ENCODE measurements at regions not wholly inside any gene's neighbourhood (a gene's known extent, or its start where the extent isn't known, plus 50 kb on each side); places are given as distances from the start of the nearest gene placed in this dataset.

DNA sequence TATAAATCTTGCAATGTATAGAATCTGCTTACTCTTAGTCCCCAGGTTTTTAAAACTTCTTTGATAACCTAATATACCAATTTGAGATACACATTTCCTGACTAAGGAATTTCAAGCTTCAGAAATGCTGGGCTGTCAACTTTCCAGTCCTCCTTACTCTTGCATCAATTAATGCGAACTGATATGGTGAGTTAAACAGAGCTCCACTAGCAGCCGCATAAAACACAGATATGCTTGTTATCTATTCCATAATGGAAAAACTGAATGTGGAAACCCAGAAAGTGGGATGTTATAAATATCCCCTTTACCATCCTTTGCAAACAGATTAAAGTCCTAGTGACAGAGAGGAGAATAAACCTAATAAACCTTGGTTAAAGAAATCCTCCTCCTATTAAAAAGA is 1913.7 kb downstream of the STIM2 start:
- TF ChIP-seq, protein P1, sequence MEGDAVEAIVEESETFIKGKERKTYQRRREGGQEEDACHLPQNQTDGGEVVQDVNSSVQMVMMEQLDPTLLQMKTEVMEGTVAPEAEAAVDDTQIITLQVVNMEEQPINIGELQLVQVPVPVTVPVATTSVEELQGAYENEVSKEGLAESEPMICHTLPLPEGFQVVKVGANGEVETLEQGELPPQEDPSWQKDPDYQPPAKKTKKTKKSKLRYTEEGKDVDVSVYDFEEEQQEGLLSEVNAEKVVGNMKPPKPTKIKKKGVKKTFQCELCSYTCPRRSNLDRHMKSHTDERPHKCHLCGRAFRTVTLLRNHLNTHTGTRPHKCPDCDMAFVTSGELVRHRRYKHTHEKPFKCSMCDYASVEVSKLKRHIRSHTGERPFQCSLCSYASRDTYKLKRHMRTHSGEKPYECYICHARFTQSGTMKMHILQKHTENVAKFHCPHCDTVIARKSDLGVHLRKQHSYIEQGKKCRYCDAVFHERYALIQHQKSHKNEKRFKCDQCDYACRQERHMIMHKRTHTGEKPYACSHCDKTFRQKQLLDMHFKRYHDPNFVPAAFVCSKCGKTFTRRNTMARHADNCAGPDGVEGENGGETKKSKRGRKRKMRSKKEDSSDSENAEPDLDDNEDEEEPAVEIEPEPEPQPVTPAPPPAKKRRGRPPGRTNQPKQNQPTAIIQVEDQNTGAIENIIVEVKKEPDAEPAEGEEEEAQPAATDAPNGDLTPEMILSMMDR (IDR thresholded peaks at IDR 0.05), result no peak
- TF ChIP-seq POLR2A (IDR thresholded peaks at IDR 0.05; ENCODE audit: low read depth), result no peak
- TF ChIP-seq EP300 (IDR thresholded peaks at IDR 0.05), result no peak
- TF ChIP-seq POLR2AphosphoS5 (IDR thresholded peaks at IDR 0.05), result no peak

Data from esophagus muscularis mucosa (tissue), 4 donors.